ENCODE measurements at regions not wholly inside any gene's neighbourhood (a gene's known extent, or its start where the extent isn't known, plus 50 kb on each side); places are given as distances from the start of the nearest gene placed in this dataset.

- H3K27ac ChIP-seq = no peak overlapping the region
- TF ChIP-seq ZFX (IDR thresholded peaks at IDR 0.05; ENCODE audit: borderline replicate concordance) = no peak
- no peak for TF ChIP-seq CTCF (IDR thresholded peaks at IDR 0.05)
Measured at GRCh38 chr10:78267598-78267997, 233.9 kb downstream of the RPS24 start.

DNA sequence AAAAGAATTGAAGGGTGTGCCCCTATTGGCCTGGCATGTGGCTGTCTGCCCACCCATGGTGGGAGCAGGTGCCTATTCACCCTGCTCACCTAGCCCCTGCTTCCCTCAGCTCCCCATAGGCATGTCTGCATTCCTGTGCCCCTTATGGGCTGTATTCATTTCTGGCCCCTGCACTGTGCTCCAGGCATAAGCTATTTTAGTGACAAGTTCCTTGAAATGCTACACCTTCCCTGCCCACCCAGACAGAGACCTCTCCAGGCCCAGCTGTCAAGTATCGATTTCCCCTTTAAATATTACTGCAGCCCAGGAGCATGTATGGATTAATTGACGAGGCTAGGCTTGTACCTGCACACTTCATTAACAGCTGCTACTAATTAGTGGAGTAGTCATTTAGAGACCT is 235.4 kb downstream of the RPS24 start:
- TF ChIP-seq CTCF (IDR thresholded peaks at IDR 0.05) (no peak), ZFX (IDR thresholded peaks at IDR 0.05; ENCODE audit: borderline replicate concordance) (no peak)

DNA sequence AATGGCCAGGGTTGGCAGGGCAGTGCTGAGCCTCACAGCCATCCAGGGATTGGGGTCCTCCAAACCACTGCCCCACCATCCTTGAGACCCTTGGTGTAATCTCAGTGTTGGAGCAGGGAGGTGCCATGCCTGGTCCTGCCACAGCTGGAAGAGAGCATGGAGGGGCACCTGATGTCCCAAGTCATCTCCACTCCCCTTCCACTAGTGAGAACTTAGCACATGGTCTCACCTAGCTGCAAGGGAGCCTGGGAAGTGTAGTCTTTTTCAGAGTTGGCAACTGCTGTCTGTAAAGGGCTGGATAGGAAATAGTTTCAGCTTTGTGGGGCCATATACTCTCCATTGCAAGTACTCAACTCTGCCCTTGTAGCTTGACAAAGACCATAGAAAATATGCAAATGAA is 238.7 kb downstream of the RPS24 start:
- H3K27ac ChIP-seq = no peak overlapping the region
- TF ChIP-seq ZFX (IDR thresholded peaks at IDR 0.05; ENCODE audit: borderline replicate concordance) (no peak), CTCF (IDR thresholded peaks at IDR 0.05) (no peak)

More for the DNA sequence above, 235.4 kb downstream of the RPS24 start:
- H3K27ac ChIP-seq = no peak overlapping the region

DNA sequence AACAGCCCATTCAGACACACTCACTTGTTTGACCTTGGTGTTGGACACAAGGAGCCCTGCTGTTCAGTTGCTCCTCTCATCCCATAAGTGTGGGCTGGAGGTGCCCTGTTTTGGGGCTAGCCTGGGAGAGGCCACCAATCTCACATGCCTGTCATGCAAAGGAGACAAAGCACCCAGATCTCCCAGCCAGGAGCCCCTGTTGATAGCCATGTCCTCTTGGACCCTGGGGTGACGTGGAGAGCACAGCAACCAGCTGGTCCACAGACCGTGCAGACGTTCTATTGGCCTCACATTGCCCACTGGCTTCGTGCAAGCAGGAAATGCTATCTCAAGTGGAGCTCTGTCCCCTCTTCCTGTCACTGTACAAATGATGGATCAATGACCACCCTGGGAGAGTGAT is 240.8 kb downstream of the RPS24 start:
- TF ChIP-seq ZFX (IDR thresholded peaks at IDR 0.05; ENCODE audit: borderline replicate concordance) = no peak
- no peak for TF ChIP-seq CTCF (IDR thresholded peaks at IDR 0.05)
- no peak overlapping the region for H3K27ac ChIP-seq

DNA sequence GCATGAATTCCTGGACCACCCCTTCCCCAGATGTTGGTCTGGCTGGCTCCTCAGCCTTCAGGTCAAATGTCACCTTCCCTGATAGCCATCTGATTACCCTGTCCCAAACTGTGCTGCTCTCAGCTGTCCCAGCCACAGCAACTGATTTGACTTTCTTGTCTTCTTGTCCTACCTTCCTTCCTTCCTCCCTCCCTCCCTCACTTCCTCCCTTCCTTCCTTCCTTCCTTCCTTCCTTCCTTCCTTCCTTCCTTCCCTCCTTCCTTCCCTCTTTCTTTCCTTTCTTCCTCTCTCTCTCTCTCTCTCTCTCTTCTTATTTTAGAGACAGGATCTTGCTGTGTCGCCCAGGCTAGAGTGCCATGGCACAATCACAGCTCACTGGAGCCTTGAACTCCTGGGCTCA is 242.5 kb downstream of the RPS24 start:
- TF ChIP-seq CTCF (IDR thresholded peaks at IDR 0.05) (no peak), ZFX (IDR thresholded peaks at IDR 0.05; ENCODE audit: borderline replicate concordance) (no peak)
- H3K27ac ChIP-seq = no peak overlapping the region

- no peak overlapping the region for H3K27ac ChIP-seq
Measured at GRCh38 chr10:78277314-78278057, 243.8 kb downstream of the RPS24 start.

More at GRCh38 chr10:78277314-78278057, 243.8 kb downstream of the RPS24 start:
- TF ChIP-seq ZFX (IDR thresholded peaks at IDR 0.05; ENCODE audit: borderline replicate concordance) (no peak), CTCF (IDR thresholded peaks at IDR 0.05) (no peak)

Data from 22Rv1 (cell line).